ENCODE measurements at regions not wholly inside any gene's neighbourhood (a gene's known extent, or its start where the extent isn't known, plus 50 kb on each side); places are given as distances from the start of the nearest gene placed in this dataset.

DNA sequence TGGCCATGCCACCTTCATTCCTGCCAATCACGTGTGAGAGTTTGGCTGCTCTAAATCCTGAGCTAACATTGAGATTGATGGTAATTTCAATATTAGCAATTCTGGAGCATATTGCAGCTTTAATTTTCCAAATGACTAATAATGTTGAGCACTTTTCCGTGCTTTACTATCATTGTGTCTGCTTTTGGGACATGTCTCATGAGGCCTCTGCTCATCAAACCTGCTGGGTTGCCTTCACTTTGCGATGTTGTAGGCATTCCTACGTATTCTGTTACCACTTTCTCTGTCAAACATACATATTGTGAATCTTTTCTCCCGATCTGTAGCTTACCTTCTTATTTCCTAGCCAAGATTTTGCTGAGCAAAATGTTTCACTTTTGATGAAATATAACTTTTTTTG is 466.6 kb downstream of the GALR1 start:
- ATAC-seq (ENCODE audit: low FRiP score) = no peak
- DNase-seq (ENCODE audit: low spot score) = no peak
- TF ChIP-seq CTCF (IDR thresholded peaks at IDR 0.05) = no peak

DNA sequence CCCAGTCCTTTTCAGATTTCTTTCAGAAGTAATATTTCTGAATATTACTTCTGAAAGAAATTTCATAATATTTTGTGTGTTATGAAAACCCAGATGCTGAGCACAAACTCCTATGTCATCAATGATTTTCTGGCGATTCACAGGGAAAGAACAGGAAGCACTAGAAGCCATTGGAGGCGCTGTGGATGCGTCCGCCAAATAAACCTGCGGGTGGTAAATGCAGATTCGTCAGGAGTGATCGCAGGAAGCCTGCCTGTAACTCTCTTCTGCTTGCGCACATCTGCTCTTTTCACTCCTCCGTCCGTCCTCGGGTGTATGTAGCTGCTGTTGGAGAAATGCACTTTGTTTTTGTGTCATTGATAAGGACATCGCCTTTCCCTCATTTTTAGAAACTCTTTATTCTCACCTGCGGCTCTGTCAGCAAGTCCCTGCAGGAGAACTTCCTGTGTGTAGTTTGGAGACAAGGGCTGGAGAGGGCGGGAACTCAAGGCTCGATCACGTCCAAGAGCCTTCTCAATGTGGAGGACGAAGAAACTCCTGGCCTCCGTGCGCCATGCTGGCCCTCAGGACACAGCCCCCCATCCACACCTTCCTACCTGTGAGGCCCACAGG is 483.8 kb downstream of the GALR1 start:
- DNase-seq (ENCODE audit: low spot score) = no peak
- no peak for ATAC-seq (ENCODE audit: low FRiP score)
- no peak for TF ChIP-seq CTCF (IDR thresholded peaks at IDR 0.05)

DNA sequence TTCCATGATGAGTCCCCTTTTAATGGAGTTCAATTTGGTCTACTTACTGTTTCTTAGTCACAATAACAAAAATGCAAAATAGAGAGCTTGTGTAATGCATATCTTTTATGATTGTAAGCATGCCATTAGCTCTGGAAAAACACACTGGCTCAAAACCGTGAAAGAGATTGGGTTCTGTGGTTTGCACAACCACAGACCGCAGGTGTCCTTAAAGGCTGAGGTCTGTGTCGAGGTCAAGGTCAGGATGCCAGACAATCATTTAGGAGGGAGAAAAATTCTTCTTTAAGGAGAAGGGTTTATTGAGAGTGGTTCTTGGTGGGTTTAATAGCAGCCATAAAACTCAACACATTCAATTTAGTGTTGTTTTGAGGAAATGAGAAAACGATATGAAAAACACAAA is 487.2 kb downstream of the GALR1 start:
- no peak for ATAC-seq (ENCODE audit: low FRiP score)
- no peak for TF ChIP-seq CTCF (IDR thresholded peaks at IDR 0.05)
- DNase-seq (ENCODE audit: low spot score) = no peak

DNA sequence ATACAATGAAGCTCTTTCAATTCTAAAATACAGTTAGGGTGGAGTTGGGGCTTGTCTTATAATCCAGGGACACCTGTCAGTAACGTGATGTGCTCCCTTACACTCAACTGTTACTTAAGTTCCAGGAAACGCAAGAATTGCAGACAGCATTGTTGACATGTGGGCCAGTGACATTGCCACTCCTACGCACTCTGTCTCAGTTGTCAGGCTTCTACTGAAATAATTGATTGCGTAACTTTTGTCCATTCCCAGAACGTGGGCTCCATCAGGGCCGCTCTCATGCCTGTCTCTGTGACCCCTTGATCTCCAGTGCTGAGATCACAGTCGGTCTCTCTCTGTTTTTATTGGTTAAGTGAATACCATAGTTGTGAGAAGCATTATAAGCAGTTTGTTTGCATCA is 487.8 kb downstream of the GALR1 start:
- ATAC-seq (ENCODE audit: low FRiP score) (no peak), DNase-seq (ENCODE audit: low spot score) (no peak)
- TF ChIP-seq CTCF (IDR thresholded peaks at IDR 0.05) = no peak

DNA sequence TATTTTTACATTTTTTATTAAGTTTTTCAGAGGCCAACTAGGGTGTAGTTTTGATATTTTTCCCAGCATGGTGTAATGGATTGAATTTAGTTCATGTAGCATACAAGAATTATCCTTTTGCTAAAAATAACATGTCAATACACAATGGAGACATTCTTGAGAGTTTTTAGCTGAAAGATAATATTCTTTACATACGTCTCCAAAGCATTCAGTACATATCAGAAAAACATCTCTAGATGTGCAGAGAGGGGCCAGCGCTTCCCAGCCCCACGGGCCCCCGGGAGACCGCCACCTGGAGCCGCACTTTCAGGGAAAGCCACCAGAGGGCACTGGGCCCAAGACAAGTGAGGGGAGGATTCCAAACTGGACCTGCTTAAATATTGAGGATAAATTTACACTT is 499.4 kb downstream of the GALR1 start:
- no peak for TF ChIP-seq CTCF (IDR thresholded peaks at IDR 0.05)
- no peak for DNase-seq (ENCODE audit: low spot score)
- no peak for ATAC-seq (ENCODE audit: low FRiP score)

DNA sequence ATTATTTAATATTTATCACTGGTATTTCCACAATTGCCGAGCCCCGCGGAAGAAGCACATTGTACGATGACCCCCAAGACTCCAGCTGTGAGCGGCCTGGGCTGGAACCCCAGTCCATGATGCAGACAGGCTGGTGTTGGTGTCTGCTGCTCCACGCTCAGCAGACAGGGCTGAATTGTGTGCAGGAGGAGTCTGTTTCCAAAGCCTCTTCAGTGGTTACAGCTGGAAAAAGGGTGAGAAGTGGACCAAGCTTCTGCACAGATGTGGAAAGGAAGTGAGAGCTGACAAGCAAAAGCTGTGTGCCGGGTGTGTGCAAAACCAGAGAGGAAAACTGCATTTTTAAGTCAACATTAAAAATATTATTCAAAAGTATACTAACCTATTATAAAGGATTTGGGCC is 500.4 kb downstream of the GALR1 start:
- no peak for DNase-seq (ENCODE audit: low spot score)
- no peak for TF ChIP-seq CTCF (IDR thresholded peaks at IDR 0.05)
- no peak for ATAC-seq (ENCODE audit: low FRiP score)

- DNase-seq (ENCODE audit: low spot score) = no peak
- TF ChIP-seq CTCF (IDR thresholded peaks at IDR 0.05) = no peak
- no peak for ATAC-seq (ENCODE audit: low FRiP score)
These were observed 504.9 kb downstream of the GALR1 start for GRCh38 chr18:77754475-77755044.

Data from omental fat pad (tissue), 3 donors.